Activated CD8-positive, alpha-beta T cell treated with anti-CD3 and anti-CD28 coated beads for 36 hours (primary cell): ENCODE measurements at regions not wholly inside any gene's neighbourhood (a gene's known extent, or its start where the extent isn't known, plus 50 kb on each side); places are given as distances from the start of the nearest gene placed in this dataset.

Experiments used
- ATAC-seq: fragments of 200-7000 bp; cut with Tn5 transposase; one replicate; pipeline ENCODE4 v1.10.0; 2021; ENCODE audit warnings: mild to moderate bottlenecking, moderate library complexity
- CTCF ChIA-PET: fragments of 350-600 bp; sonication (Branson Sonifier 250); formaldehyde crosslinking; loops from one replicate; lab custom pipeline; 2021; ENCODE audit warnings: antibody characterized with exemption; lab: Charles Lee
- POLR2A ChIA-PET: fragments of 350-600 bp; sonication (Branson Sonifier 250); formaldehyde crosslinking; loops from one replicate; lab custom pipeline; 2021; ENCODE audit warnings: antibody characterized with exemption; lab: Charles Lee
- DNase-seq: peaks from one replicate; pipeline ENCODE4 v3.0.0-alpha.2; 2020
- H3K27ac Mint-ChIP-seq: one replicate; pipeline ENCODE4 v1.8.0; 2021; ENCODE audit warnings: mild to moderate bottlenecking, mixed read lengths
- H3K27me3 Mint-ChIP-seq: one replicate; pipeline ENCODE4 v1.8.0; 2021; ENCODE audit warnings: mixed read lengths
- H3K36me3 Mint-ChIP-seq: one replicate; pipeline ENCODE4 v1.8.0; 2021; ENCODE audit warnings: low read depth, mixed read lengths
- H3K4me1 Mint-ChIP-seq: one replicate; pipeline ENCODE4 v1.8.0; 2021; ENCODE audit warnings: low read depth, mixed read lengths
- H3K4me3 Mint-ChIP-seq: one replicate; pipeline ENCODE4 v1.8.0; 2021; ENCODE audit warnings: mild to moderate bottlenecking, moderate library complexity, mixed read lengths
- H3K9me3 Mint-ChIP-seq: one replicate; pipeline ENCODE4 v1.8.0; 2021; ENCODE audit warnings: mixed read lengths
- intact Hi-C: fragments of 100-400 bp; cut with micrococcal nuclease; formaldehyde crosslinking; loops from one replicate; pipeline ENCODE4 v1.10.0; 2022
- TF ChIP-seq, protein P1 (sequence below): fragments of 200-600 bp; IDR thresholded peaks from one replicate; pipeline ENCODE4 v1.8.0; 2022; ENCODE audit warnings: antibody characterized with exemption, mild to moderate bottlenecking

DNA sequence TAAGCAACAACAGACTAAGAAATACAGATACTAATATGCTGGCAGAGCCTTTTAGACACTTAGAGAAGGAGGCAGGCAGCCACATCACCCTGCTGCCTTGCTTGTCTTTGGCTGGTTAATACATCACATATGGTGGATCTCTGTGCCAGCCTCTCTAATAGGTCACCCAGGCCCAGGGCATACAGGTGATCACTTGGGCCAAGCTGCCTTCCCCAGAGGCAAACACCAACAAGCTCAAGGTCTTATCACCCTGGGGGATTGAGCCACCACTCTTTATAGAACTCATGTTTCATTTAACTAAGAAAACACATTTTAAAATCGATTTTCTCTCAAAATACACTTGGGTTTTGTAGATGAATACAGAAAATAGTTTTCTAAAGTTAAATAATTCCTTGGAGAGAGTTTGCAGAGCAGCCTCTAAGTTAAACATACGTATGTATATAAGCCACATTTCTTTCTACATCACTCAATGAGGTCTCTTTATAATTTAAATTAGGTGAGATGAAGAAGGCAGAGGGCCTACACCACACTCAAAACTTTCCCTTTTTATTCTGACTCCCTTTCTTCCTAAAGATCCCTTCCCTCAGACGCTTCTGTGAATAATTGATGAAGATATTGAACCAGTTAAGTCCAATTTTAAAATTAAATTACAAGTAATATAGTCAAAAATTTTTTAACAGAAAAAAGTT lies 556.8 kb upstream of the GHITM start:
- Mint-ChIP-seq H3K27ac (no peak overlapping the region), H3K27me3 (no peaks in the 10 kb centered on the region), H3K36me3 (no peaks in the 10 kb centered on the region), H3K4me3 (no peak overlapping the region), H3K9me3 (peaks cover 4% of the 10 kb centered on the region), H3K4me1 (no peaks in the 10 kb centered on the region)
- intact Hi-C loops: no loop called here
- DNase-seq (no peak), ATAC-seq (no peak)
- ChIA-PET CTCF (interaction anchor here (0.6 kb wide), 1 partner anchor 130 kb away, joined by 4 read pairs; no protein-coding TSS in a partner anchor), POLR2A (no interaction called here)
- TF ChIP-seq, protein P1, sequence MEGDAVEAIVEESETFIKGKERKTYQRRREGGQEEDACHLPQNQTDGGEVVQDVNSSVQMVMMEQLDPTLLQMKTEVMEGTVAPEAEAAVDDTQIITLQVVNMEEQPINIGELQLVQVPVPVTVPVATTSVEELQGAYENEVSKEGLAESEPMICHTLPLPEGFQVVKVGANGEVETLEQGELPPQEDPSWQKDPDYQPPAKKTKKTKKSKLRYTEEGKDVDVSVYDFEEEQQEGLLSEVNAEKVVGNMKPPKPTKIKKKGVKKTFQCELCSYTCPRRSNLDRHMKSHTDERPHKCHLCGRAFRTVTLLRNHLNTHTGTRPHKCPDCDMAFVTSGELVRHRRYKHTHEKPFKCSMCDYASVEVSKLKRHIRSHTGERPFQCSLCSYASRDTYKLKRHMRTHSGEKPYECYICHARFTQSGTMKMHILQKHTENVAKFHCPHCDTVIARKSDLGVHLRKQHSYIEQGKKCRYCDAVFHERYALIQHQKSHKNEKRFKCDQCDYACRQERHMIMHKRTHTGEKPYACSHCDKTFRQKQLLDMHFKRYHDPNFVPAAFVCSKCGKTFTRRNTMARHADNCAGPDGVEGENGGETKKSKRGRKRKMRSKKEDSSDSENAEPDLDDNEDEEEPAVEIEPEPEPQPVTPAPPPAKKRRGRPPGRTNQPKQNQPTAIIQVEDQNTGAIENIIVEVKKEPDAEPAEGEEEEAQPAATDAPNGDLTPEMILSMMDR: no peak

DNA sequence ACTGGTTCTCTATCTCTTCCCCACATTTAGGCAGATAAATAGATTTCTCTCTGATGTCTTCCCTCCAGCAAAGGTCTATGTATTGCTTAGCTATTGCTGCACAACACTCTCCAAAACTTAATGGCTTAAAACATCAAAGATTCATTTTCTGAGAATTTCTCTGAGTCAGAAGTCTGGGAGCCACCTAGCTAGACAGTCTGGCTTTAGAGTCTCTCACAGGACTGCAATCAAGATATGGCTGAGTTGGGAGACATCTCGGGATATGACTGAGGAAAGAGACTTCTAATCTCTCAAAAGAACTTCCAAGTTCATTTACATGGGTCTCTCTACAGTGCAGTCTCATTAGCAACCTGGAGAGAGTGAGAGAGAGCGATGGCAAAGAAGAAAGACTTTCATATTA lies 553.6 kb upstream of the GHITM start:
- no peak for ATAC-seq
- no peaks in the 10 kb centered on the region for H3K4me1 Mint-ChIP-seq
- no peaks in the 10 kb centered on the region for H3K9me3 Mint-ChIP-seq
- H3K27me3 Mint-ChIP-seq: no peaks in the 10 kb centered on the region
- TF ChIP-seq, protein P1: no peak
- H3K4me3 Mint-ChIP-seq: no peak overlapping the region
- H3K36me3 Mint-ChIP-seq: no peaks in the 10 kb centered on the region
- DNase-seq: no peak
- ChIA-PET CTCF (no interaction called here), POLR2A (no interaction called here)
- intact Hi-C loops: no loop called here
- no peak overlapping the region for H3K27ac Mint-ChIP-seq

DNA sequence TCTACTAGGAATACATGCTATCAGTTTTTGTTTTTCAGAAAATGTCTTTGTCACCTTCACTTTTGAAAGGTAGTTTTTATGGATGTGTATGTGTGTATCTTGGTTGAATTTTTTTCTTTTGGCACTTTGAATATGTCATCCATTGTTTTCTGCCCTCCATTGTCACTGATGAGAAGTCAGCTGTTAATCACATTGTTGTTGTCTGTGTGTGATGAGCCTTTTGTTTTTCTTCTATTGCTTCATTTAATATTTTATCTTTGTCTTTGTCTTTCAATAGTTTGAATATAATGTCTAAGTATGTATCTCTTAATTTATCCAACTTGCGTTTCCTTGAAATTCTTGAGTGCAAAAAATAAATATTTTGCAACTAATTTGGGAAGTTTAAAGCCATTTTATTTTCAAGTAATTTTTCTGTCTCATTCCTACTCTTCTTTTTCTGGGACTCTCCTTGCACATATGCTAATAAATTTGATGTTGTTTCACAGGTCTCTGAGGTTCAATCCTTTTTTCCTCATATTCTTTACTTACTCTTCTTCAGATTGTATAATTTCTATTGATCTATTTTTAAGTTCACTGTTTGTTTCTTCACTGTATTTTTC lies 546.9 kb upstream of the GHITM start:
- DNase-seq: no peak
- Mint-ChIP-seq H3K27me3 (no peaks in the 10 kb centered on the region), H3K36me3 (no peaks in the 10 kb centered on the region), H3K4me1 (no peaks in the 10 kb centered on the region), H3K4me3 (no peak overlapping the region), H3K9me3 (peaks cover 15% of the 10 kb centered on the region), H3K27ac (no peak overlapping the region)
- ATAC-seq: no peak
- intact Hi-C loops: no loop called here
- TF ChIP-seq, protein P1: no peak
- ChIA-PET POLR2A (no interaction called here), CTCF (no interaction called here)

DNA sequence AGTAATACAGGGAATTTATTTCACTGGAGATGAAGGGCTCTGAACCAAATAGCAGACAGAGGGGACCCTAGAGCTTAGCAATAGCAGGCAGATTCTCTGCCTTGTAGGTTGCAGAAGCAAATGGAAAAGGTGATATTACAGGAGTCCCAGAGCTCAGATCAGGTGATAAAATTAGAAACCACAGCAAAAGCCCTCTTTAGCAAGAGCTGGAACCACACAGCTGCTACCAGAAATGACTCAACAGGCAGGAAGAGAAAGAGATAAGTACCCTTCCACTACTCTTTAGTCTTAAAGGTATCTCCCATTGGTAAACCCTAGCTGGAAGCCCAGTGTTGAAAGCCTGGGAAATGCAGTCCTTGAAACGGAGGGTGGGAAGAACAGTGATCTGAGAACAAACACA lies 535.6 kb upstream of the GHITM start:
- ChIA-PET POLR2A (no interaction called here), CTCF (no interaction called here)
- Mint-ChIP-seq H3K4me1 (no peaks in the 10 kb centered on the region), H3K36me3 (no peaks in the 10 kb centered on the region), H3K27me3 (no peaks in the 10 kb centered on the region), H3K27ac (no peak overlapping the region), H3K9me3 (peaks cover 2% of the 10 kb centered on the region), H3K4me3 (no peak overlapping the region)
- TF ChIP-seq, protein P1: no peak
- intact Hi-C loops: no loop called here
- DNase-seq (peak; percentile 5), ATAC-seq (peak; percentile 47)

DNA sequence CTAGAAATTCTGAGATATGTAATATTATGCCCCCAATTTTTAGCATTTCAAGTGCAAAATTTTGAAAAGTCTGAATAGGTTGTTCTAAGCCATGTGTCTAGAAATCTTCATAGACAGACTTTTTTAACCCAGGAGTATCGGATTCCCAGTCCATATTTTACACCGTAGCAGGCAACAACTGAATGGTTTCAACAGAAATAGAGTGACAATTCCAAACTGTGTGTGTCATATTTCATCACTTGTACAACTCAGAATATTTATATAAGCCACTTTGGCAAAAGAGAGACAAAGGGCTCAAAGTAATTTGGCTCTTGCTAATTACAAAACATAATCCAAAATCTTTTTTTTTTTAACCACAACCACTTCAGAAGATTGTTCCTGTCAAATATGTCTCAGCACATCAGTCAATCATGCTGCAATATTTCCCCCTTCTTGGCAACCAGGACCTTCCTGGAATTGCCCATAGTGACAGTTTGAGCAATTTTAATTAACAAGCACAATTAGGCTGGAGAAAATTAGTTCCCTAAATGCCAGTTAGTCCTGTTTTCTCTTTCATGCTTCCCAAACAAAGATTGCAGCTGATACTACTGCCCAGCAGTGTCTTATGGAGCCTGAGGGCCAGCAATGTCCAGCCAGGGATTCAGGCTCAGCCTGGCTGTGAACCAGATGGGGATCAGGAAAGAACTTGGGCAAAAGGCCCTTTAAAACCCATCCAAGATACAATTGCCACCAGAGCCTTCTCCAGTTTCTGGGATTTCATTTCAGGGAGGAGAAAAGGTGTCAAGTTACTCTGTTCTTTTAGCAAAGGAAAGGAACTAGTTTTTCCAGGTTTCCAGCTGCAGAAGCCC lies 533.3 kb upstream of the GHITM start:
- Mint-ChIP-seq H3K27me3 (no peaks in the 10 kb centered on the region), H3K9me3 (peaks cover 2% of the 10 kb centered on the region), H3K27ac (no peak overlapping the region), H3K4me1 (no peaks in the 10 kb centered on the region), H3K36me3 (no peaks in the 10 kb centered on the region), H3K4me3 (no peak overlapping the region)
- TF ChIP-seq, protein P1: no peak
- DNase-seq (no peak), ATAC-seq (no peak)
- ChIA-PET CTCF (no interaction called here), POLR2A (no interaction called here)
- intact Hi-C loops: no loop called here
